IMR-90 (cell line): ENCODE measurements at regions not wholly inside any gene's neighbourhood (a gene's known extent, or its start where the extent isn't known, plus 50 kb on each side); places are given as distances from the start of the nearest gene placed in this dataset.

Experiments used
- CTCF ChIP-seq: conservative IDR thresholded peaks from 2 replicates; pipeline ENCODE4 v1.5.1; 2012; ENCODE audit warnings: mild to moderate bottlenecking, low read depth, low read length, improper control_type of control experiment
- ELK1 ChIP-seq: fragments of 150-350 bp; IDR thresholded peaks from 2 replicates; pipeline ENCODE4 v1.6.1; 2016; ENCODE audit warnings: low read depth, mild to moderate bottlenecking, low read length, moderate library complexity, borderline replicate concordance
- NFE2L2 ChIP-seq: fragments of 150-350 bp; IDR thresholded peaks from 2 replicates; pipeline ENCODE4 v1.6.1; 2016; ENCODE audit warnings: low read depth, mild to moderate bottlenecking, low read length
- POLR2A ChIP-seq: IDR thresholded peaks from 2 replicates; pipeline ENCODE4 v1.6.1; 2012; ENCODE audit warnings: mild to moderate bottlenecking, low read depth, low read length

GRCh38 chr10:62554632-62555199, 180.5 kb downstream of the ZNF365 start:
- no peak for TF ChIP-seq POLR2A
- TF ChIP-seq CTCF, result peak; percentile 59
- TF ChIP-seq ELK1, result no peak
- no peak for TF ChIP-seq NFE2L2
